Inflammatory macrophage treated with lipopolysaccharide for 1 hour (primary cell): ENCODE measurements at regions not wholly inside any gene's neighbourhood (a gene's known extent, or its start where the extent isn't known, plus 50 kb on each side); places are given as distances from the start of the nearest gene placed in this dataset.

Experiments
- DNase-seq, 2 donors: peaks; one replicate each; pipeline ENCODE4 v3.0.0-alpha.2; 2020 to 2022

- DNase-seq = no peak
These were observed 55.7 kb upstream of the CHL1 start for GRCh38 chr3:140748-141330.
